ENCODE measurements at regions not wholly inside any gene's neighbourhood (a gene's known extent, or its start where the extent isn't known, plus 50 kb on each side); places are given as distances from the start of the nearest gene placed in this dataset.
"Not testable (repeated sequence)": the region's sequence is repeated elsewhere in the genome, so short reads cannot be mapped to it uniquely, and the experiment has no call there.

DNA sequence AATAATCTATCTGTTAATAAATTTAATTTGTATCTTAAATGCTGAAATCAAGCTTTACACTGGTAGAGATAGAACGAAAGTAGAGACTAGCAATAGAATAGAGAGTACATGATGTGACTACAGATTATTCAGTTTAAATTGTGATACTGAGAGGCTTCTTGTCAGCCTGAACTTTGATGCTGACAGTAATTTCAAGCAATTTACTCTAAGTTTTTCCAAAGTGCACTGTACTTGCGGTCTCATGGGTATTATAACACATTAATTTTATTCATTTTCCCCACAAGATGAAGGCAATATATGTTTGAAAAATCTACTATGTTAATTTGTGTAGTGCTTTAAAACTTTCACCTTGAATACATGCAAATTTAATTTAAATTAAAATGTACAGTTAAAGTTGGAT, 914.0 kb upstream of the FBXO33 start:
- no peak for DNase-seq

GRCh38 chr14:40345334-40345733, 913.1 kb upstream of the FBXO33 start:
- no peak for DNase-seq

GRCh38 chr14:40340708-40341107, 908.5 kb upstream of the FBXO33 start:
- DNase-seq: no peak

DNA sequence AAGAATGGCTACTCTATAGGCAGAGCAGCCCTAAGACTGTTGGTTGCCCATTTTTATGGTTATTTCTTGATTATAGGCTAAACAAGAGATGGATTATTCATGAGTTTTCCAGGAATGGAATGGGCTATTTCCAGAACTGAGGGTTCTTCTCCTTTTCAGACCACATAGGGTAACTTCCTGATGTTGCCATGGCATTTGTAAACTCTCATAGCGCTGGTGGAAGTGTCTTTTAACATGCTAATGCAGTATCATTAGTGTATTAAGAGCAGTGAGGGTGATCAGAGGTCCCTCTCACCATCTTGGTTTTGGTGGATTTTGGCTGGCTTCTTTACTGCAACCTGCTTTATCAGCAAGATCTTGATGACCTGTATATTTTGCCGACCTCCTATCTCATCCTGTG, 904.6 kb upstream of the FBXO33 start:
- no peak for DNase-seq

DNA sequence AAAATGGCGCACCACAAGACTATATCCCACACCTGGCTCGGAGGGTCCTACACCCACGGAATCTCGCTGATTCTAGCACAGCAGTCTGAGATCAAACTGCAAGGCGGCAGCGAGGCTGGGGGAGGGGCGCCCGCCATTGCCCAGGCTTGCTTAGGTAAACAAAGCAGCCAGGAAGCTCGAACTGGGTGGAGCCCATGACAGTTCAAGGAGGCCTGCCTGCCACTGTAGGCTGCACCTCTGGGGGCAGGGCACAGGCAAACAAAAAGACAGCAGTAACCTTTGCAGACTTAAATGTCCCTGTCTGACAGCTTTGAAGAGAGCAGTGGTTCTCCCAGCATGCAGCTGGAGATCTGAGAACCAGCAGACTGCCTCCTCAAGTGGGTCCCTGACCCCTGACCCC, 894.3 kb upstream of the FBXO33 start:
- DNase-seq: not testable (repeated sequence)

- DNase-seq: no peak
These were observed 886.0 kb upstream of the FBXO33 start for GRCh38 chr14:40318211-40318719.

DNA sequence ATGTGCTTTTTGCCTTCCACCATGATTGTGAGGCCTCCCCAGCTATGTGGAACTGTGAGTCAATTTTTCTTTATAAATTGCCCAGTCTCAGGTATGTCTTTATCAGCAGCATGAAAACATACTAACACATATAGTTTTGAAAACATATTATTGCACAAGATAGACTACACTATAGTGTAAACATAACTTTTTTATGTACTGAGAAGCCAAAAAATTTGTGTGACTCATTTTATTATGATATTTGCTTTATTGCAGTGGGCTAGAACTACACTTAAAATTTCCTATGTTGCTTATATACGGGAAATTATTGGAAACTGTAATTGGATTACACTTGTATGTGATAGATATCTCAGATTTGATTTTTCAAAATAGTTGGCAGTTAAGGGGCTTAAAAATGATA, 885.5 kb upstream of the FBXO33 start:
- DNase-seq: no peak

GRCh38 chr14:40312296-40312695, 880.1 kb upstream of the FBXO33 start:
- no peak for DNase-seq

- no peak for DNase-seq
These were observed 876.9 kb upstream of the FBXO33 start for GRCh38 chr14:40309124-40309523.

GRCh38 chr14:40308240-40308639, 876.0 kb upstream of the FBXO33 start:
- DNase-seq: no peak

DNA sequence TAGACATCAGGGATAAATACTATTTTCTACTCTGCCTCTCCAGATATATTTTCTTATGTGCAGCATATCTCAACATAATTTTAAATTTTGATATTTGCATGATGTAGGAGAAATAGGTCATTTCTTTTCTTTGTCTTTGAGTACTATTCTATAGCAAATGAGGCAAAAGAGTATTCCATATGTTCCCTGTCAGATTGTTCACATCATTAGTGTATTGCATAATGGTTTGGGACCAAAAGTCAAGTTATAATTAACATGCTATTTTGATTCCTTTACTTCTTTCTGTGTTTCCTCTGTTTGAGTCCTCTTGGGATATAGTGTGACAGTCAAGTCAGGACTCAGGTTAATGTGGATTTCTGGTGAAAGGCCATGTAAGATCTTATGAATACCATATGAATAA, 864.6 kb upstream of the FBXO33 start:
- DNase-seq: no peak

GRCh38 chr14:40292664-40293063, 860.4 kb upstream of the FBXO33 start:
- DNase-seq: no peak

DNA sequence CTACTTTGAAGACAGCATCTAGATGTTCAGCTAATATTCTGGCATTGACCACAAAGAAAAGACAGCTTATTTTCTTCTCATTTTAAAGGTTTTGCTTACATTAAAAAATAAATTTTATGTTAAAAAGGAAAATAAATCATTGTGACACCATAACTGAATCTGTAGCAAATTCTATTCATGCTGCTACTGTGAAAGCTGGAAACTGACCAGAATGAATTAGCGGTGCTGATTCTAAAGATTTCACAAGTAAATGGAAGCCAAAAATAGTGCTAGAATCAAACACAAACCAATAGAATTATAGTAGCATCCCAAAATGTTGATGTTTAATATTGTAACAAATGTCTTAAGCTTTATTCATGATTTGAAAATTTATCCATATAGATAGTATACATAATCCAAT, 850.0 kb upstream of the FBXO33 start:
- no peak for DNase-seq

- no peak for DNase-seq
These were observed 848.4 kb upstream of the FBXO33 start for GRCh38 chr14:40280652-40281051.

GRCh38 chr14:40273417-40273816, 841.2 kb upstream of the FBXO33 start:
- no peak for DNase-seq

DNA sequence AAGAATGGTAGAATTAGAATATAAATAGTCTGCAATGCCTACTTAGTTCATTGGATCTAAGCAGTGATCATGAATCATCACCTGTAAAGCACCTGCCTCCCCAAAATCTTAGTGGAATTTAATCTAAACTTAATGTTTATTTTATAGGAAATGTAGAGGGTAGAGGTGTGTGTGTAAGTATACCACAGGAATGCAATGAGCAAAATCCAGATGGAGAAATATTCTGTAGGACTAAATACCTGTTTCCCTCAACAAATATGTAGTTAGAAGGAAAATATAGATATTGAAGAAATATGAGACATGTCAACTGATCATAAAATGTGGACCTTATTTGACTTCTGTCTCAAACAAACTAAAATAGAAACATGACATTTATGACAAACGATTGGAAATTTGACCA, 839.2 kb upstream of the FBXO33 start:
- DNase-seq: no peak

DNA sequence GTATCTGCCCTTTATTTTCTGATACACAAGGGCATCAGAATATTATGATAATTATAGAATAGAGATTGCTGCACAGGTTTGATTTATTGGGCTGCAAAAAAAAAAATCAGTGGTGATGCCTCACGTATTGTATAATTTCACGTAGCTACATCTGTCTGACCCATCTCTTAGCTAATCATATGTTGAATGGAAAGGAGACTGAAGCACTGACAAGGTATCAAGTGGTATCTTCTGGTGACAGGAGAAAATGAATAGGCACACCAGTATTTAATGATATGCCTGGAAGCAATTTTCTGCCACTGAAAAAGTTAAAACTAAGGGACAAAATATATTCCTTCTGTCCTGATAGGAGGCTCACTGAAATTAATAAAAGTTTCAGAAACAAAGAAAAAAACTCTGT, 837.2 kb upstream of the FBXO33 start:
- no peak for DNase-seq

DNA sequence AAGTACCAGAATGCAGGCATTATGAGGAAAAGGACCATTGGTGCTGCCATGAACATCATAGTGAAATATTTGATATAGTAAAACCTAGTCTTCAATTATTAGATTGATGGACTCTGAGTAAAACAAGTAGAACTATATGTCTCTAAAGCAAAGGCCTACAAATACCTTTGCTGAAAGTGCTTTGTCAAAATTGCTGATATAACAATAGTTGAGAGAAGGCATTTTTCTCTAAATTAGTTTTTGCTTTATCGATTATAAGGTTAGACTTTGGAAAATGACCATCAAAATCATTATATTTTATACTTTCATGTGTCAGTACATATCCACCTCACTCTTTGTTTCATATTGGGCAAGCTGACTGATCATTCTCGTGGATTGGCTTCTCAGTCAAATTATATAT, 836.0 kb upstream of the FBXO33 start:
- DNase-seq: no peak

GRCh38 chr14:40265096-40265495, 832.9 kb upstream of the FBXO33 start:
- no peak for DNase-seq

GRCh38 chr14:40252817-40253447, 820.7 kb upstream of the FBXO33 start:
- no peak for DNase-seq

- DNase-seq: no peak
These were observed 816.4 kb upstream of the FBXO33 start for GRCh38 chr14:40248671-40249070.

GRCh38 chr14:40240245-40240859, 808.1 kb upstream of the FBXO33 start:
- DNase-seq: no peak

DNA sequence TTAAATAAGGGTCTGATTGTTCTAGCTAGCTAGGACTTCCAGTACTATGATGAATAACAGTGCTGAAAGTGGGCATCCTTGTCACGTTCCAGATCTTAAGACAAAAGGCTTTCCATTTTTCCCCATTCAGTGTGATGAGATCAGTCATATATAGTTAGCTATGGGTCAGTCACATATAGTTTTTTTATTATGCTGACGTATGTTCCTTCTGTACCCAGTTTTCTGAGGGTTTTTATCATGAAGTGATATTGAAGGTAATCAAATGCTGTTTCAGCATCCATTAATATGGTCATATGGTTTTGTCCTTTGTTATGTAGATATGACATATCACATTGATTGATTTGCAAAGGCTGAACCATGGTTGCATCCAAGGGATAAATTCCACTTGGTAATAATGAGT, 800.1 kb upstream of the FBXO33 start:
- DNase-seq: no peak

DNA sequence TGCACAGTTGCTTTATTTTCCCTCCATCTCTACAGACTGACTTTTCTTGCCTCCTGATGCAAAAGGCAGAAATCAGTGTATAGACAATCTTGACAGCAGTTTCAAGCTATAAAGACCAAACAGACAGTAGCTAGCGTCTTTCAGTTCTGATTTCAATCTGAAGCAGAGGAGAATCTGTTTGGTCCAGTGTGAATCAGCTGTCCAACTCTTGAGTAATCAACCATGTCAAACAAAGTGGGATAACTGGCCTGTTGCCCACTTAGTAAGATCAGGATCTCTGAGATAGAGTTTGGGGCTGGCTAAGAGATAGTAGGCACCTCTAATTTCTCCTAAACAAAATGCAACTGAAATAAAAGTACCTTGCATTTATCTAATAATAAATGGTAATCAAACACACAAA, 797.4 kb upstream of the FBXO33 start:
- DNase-seq: no peak

GRCh38 chr14:40222996-40223395, 790.8 kb upstream of the FBXO33 start:
- no peak for DNase-seq
